Stimulated activated memory B cell treated with anti-CD40 and anti-IgM and Interleukin-4, amounts not matched to agents 10 μg/mL and 1 μg/mL and 100 μg/mL, for 72 hours (primary cell): ENCODE measurements at regions not wholly inside any gene's neighbourhood (a gene's known extent, or its start where the extent isn't known, plus 50 kb on each side); places are given as distances from the start of the nearest gene placed in this dataset.
A peak's percentile ranks its signal among the peaks of the same experiment; 100 is the strongest.

Source experiments
- ATAC-seq: fragments of 150-1000 bp; cut with Tn5 transposase; 2 replicates; pipeline ENCODE4 v1.10.0; 2021
- H3K27ac Mint-ChIP-seq: one replicate; pipeline ENCODE4 v1.8.0; 2022; ENCODE audit warnings: mild to moderate bottlenecking, mixed read lengths
- H3K27me3 Mint-ChIP-seq: one replicate; pipeline ENCODE4 v1.8.0; 2022; ENCODE audit warnings: mixed read lengths
- H3K36me3 Mint-ChIP-seq: one replicate; pipeline ENCODE4 v1.8.0; 2022; ENCODE audit warnings: mixed read lengths
- H3K4me1 Mint-ChIP-seq: one replicate; pipeline ENCODE4 v1.8.0; 2022; ENCODE audit warnings: mixed read lengths
- H3K4me3 Mint-ChIP-seq: one replicate; pipeline ENCODE4 v1.8.0; 2022; ENCODE audit warnings: mild to moderate bottlenecking, moderate library complexity, mixed read lengths
- H3K9me3 Mint-ChIP-seq: one replicate; pipeline ENCODE4 v1.8.0; 2022; ENCODE audit warnings: mixed read lengths

DNA sequence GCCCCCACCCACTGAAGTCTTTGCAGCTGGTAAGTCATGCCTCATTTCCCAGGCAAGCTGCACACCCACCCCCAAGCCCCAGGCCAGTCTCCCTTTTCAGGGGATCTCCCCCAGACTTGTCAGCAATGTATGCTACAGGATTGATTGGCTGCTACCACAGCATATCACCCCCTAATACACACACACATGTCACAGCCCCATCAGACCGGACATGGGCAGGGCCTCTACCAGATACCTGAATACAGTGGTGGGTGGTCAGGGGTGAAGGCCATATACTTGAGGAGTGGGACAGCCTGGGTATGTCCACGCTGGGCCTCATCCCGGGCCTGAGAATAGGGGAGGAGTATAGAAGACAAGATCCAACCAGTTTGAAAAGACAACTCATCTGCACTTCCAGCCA is 63.4 kb upstream of the ARAP3 start:
- Mint-ChIP-seq H3K27me3 (peaks cover 16% of the 10 kb centered on the region), H3K9me3 (no peaks in the 10 kb centered on the region), H3K36me3 (no peaks in the 10 kb centered on the region), H3K4me1 (peaks cover 22% of the 10 kb centered on the region), H3K27ac (no peak overlapping the region), H3K4me3 (no peak overlapping the region)
- ATAC-seq = no peak

DNA sequence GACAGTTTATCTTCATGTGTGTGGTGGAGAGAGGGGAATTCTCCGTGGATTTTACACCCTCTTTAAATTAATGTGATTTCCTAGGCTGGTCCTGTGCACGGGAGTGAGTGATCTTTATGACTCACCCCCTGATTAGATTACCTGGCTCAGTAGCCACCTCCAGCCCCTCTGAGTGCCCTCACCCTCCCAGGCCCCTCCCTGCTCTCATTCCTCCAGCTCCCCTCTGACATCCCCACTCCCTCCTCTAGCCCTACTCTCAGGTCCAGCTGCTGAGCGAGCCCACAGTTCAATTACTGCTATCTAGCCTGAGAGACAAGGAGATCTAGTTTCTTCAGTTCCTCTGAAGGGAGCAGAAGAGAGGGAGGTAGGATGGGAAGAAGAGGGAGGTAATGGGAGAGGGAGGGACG is 61.8 kb upstream of the ARAP3 start:
- Mint-ChIP-seq H3K27me3 (peaks cover 27% of the 10 kb centered on the region), H3K9me3 (no peaks in the 10 kb centered on the region), H3K27ac (no peak overlapping the region), H3K4me1 (peaks cover 22% of the 10 kb centered on the region), H3K36me3 (no peaks in the 10 kb centered on the region), H3K4me3 (no peak overlapping the region)
- no peak for ATAC-seq

DNA sequence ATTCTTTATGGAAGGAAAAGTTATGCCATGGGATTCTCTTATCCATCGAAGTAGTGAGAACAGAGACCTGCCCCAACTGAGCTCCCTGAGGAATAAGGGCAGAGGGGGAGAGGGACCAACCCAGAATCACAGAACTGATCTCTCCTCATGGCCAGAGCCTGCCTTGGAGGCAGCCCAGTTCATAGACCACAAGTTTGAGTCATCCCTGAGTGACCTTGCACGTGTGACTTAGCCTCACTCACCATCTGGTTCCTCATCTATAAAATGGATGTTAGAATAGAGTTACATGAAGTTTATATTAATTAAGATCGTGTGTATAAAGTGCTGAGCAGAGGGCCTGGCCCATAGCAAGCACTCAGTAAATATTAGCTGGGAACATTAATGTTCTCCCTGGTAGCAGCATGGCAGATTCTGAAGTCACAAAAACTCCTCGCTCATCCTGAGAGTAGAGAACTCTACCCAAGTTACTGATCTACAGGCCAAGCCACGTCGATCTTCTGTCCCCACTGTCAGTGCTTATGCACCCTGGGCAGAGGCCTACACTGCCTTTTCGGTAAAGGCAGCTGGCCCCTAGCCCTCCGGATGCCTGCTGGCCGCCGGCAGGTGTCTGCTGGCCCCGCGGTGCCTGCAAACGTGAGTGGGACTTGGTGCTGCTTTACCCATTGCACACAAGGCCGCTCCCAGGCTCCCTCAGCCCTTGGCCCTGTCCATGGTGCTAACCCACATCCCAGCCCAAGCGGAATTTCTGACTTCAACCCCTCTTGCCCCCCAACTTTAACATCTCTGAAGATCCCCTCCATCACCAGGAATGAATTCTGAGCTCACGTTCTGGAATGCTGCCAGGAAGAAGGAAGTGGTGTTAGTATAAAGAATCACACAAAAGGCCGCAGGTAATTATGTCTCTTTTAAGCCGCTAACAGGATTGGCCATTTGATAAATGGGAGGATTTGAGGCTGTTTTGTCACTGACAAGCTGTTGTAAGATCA is 61.1 kb upstream of the ARAP3 start:
- Mint-ChIP-seq H3K27me3 (peaks cover 35% of the 10 kb centered on the region), H3K4me3 (no peak overlapping the region), H3K4me1 (peaks cover 19% of the 10 kb centered on the region), H3K27ac (no peak overlapping the region), H3K9me3 (no peaks in the 10 kb centered on the region), H3K36me3 (no peaks in the 10 kb centered on the region)
- no peak for ATAC-seq

DNA sequence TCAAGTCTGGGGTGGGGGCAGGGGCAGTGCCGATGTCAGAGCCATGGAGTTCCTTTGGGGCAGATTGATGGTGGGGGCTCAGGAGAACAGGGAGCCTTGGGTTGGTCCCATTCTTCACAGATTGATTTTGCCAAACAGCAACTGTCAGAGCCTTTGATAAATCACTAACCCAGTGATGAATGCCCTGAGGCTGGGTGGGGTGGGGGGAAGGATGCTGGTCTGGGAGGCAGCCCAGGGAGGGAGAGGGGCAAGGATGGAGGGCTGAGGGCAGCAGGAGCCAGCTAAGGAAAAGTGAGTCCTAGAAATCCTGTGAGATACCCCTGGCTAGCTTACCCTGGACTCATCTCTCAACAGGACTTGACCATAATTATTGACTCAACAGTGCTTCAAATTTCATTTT is 60.1 kb upstream of the ARAP3 start:
- H3K27me3 Mint-ChIP-seq = peaks cover 45% of the 10 kb centered on the region
- H3K27ac Mint-ChIP-seq = no peak overlapping the region
- no peaks in the 10 kb centered on the region for H3K9me3 Mint-ChIP-seq
- no peaks in the 10 kb centered on the region for H3K36me3 Mint-ChIP-seq
- ATAC-seq = no peak
- no peak overlapping the region for H3K4me3 Mint-ChIP-seq
- H3K4me1 Mint-ChIP-seq = peaks cover 11% of the 10 kb centered on the region

DNA sequence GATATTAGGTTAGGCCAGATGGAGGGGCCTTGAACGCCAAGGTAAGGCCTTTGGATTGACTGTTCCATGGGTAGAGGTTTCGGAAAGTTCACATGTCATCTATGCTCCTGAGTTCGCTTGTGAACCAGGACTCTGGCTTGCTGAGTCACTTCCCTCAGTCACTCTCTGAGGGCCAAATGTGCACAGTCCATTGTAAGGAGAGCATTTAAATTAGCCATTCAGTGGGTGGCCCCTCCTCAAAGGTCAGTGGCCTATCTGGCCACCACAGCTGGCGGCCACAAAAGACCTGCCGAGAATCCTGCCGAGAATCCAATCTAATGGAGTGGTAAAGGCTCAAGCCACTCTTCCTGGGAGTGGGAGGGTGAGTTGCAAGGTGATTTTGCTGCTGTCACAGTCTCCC is 58.9 kb upstream of the ARAP3 start:
- no peak overlapping the region for H3K27ac Mint-ChIP-seq
- H3K4me1 Mint-ChIP-seq = no peaks in the 10 kb centered on the region
- no peak for ATAC-seq
- H3K27me3 Mint-ChIP-seq = peaks cover 57% of the 10 kb centered on the region
- no peaks in the 10 kb centered on the region for H3K9me3 Mint-ChIP-seq
- H3K4me3 Mint-ChIP-seq = no peak overlapping the region
- no peaks in the 10 kb centered on the region for H3K36me3 Mint-ChIP-seq

DNA sequence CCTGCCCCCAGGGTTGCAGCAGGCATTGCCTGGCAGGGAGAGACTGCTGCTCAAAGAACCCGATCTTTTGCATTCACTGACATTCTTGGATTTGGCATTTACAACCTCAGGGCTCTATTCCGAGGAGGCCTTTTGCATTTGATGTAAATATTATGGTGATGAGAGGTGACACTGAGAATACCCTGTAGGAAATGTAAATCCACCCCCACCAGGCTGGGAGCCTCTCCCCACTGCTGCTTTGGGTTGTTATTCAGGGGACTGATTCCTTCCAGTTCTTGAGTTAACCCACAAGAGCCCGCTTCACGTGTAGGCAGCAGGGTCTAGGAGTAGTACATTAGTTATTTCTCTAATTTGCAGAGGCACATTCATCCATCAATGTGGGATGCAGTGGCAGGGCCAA is 55.5 kb upstream of the ARAP3 start:
- Mint-ChIP-seq H3K4me3 (no peak overlapping the region), H3K27ac (no peak overlapping the region), H3K4me1 (peaks cover 6% of the 10 kb centered on the region), H3K27me3 (peaks cover 79% of the 10 kb centered on the region), H3K9me3 (no peaks in the 10 kb centered on the region), H3K36me3 (no peaks in the 10 kb centered on the region)
- ATAC-seq = no peak

DNA sequence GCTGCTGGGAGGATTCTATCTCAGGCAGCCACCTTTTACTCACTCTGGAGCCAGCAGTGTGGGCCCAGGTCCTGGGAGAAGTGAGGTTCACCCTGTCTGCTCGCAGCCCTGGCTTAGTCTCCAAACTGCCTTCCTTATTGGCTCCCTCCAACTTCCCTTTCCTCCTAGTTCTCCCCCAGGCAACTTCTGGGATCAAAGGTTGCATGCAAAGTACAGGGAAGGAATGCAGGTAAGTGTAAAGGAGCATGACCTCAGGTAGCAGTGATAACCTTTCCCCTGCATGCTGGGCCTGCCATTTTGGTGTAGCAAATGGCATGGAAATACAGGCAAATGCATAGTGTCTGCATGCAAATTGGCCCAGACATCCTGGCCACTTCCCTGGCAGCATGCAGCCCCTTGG is 53.8 kb upstream of the ARAP3 start:
- Mint-ChIP-seq H3K27ac (no peak overlapping the region), H3K36me3 (no peaks in the 10 kb centered on the region), H3K4me3 (no peak overlapping the region), H3K4me1 (peaks cover 6% of the 10 kb centered on the region), H3K9me3 (no peaks in the 10 kb centered on the region), H3K27me3 (peaks cover 76% of the 10 kb centered on the region)
- no peak for ATAC-seq

DNA sequence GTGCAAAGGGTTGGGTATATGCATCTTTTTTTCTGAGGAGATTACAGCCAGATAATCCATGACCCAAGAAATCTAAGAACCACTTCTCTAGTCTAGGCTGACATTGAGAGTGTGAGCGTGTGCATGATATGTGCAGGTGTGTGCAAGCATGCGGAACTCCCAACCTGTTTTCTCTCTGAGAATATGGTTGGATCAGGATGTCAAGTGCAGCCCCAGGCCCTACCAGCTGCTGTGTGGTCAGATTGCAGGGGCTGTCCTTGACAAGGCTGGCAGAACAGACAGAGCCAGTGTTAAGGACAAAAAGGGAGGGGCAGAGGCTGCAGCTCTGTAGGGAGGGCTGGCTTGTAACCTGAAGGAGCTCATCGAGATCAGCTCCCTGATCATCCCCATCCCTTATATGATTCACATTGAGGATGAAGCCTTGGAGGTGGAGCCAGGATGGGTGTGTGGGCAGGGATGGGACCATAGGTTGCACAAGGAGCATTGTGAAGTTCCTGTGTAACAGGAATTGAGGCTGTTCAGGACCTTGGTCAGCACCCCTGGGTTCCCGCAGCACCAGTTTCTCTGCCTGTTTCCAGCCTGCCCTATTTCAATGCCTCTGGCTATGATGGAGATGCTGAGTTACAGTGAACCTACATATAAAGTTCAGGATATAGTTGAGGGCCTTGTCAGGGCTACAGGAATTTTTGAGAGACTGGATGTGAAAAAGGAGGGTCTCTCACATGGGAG is 52.6 kb upstream of the ARAP3 start:
- no peaks in the 10 kb centered on the region for H3K9me3 Mint-ChIP-seq
- H3K27me3 Mint-ChIP-seq = peaks cover 84% of the 10 kb centered on the region
- H3K4me3 Mint-ChIP-seq = no peak overlapping the region
- no peak overlapping the region for H3K27ac Mint-ChIP-seq
- no peaks in the 10 kb centered on the region for H3K36me3 Mint-ChIP-seq
- peak; percentile 50 for ATAC-seq
- H3K4me1 Mint-ChIP-seq = peaks cover 6% of the 10 kb centered on the region

DNA sequence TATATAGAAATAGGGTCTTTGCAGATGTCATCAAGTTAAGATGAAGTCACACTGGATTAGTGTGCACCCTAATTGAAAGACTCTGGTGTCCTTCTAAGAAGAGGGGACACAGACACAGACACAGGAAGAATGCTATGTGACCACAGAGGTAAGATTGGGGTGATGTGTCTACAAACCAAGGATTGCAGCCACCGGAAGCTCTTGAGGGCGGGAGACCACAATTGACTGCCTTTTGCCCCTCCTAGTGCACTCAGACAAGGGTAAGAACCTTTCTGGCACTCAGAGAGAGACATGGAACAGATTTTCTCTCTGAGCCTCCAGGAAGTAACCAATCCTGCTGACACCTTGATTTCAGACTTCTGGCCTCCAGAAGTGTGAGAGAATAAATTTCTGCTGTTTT is 51.2 kb upstream of the ARAP3 start:
- H3K27ac Mint-ChIP-seq = no peak overlapping the region
- peaks cover 76% of the 10 kb centered on the region for H3K27me3 Mint-ChIP-seq
- no peaks in the 10 kb centered on the region for H3K9me3 Mint-ChIP-seq
- no peak overlapping the region for H3K4me3 Mint-ChIP-seq
- peaks cover 6% of the 10 kb centered on the region for H3K4me1 Mint-ChIP-seq
- no peaks in the 10 kb centered on the region for H3K36me3 Mint-ChIP-seq
- ATAC-seq = no peak

DNA sequence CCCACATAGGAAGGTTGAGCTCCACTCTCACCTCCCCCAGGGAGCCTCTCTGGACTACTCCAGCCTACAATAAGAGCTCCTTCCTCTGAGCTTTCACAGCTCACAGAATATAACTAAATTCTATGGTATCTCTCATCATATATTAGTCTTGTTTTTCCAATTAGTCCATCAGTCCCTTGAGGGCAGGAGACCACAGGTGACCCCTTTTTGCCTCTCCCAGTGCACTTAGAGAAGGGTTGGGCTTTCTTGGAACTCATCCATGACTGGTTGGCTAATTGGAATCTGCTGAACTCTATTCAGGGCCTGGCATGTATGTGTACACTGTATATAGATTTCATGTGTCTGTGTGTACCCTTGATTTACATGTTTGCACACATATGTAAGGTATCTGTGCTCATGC is 50.4 kb upstream of the ARAP3 start:
- Mint-ChIP-seq H3K9me3 (no peaks in the 10 kb centered on the region), H3K4me1 (peaks cover 6% of the 10 kb centered on the region), H3K27me3 (peaks cover 68% of the 10 kb centered on the region), H3K36me3 (no peaks in the 10 kb centered on the region), H3K27ac (no peak overlapping the region), H3K4me3 (no peak overlapping the region)
- no peak for ATAC-seq
